Hepatocyte (in vitro differentiated cells): ENCODE measurements at regions not wholly inside any gene's neighbourhood (a gene's known extent, or its start where the extent isn't known, plus 50 kb on each side); places are given as distances from the start of the nearest gene placed in this dataset.

Source experiments
- EZH2 ChIP-seq: fragments of 200-600 bp; sonication (generic); IDR thresholded peaks from 2 replicates; pipeline ENCODE4 v1.6.1; 2016; ENCODE audit warnings: antibody characterized with exemption, mild to moderate bottlenecking, borderline replicate concordance
- TF ChIP-seq, protein P1 (sequence below): fragments of 200-600 bp; sonication (generic); IDR thresholded peaks from 2 replicates; pipeline ENCODE4 v1.5.1; 2016; ENCODE audit warnings: antibody characterized with exemption, mild to moderate bottlenecking; ENCODE audit not compliant: poor library complexity

- TF ChIP-seq, protein P1, sequence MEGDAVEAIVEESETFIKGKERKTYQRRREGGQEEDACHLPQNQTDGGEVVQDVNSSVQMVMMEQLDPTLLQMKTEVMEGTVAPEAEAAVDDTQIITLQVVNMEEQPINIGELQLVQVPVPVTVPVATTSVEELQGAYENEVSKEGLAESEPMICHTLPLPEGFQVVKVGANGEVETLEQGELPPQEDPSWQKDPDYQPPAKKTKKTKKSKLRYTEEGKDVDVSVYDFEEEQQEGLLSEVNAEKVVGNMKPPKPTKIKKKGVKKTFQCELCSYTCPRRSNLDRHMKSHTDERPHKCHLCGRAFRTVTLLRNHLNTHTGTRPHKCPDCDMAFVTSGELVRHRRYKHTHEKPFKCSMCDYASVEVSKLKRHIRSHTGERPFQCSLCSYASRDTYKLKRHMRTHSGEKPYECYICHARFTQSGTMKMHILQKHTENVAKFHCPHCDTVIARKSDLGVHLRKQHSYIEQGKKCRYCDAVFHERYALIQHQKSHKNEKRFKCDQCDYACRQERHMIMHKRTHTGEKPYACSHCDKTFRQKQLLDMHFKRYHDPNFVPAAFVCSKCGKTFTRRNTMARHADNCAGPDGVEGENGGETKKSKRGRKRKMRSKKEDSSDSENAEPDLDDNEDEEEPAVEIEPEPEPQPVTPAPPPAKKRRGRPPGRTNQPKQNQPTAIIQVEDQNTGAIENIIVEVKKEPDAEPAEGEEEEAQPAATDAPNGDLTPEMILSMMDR, result no peak
- TF ChIP-seq EZH2, result no peak
Observed at GRCh38 chr4:38378478-38378877, 285.5 kb upstream of the KLF3 start.
